SK-N-SH (cell line): ENCODE measurements at regions not wholly inside any gene's neighbourhood (a gene's known extent, or its start where the extent isn't known, plus 50 kb on each side); places are given as distances from the start of the nearest gene placed in this dataset.
A peak's percentile ranks its signal among the peaks of the same experiment; 100 is the strongest.

Source experiments
- CTCF ChIA-PET: fragments of 300-600, 350-600 bp; formaldehyde crosslinking; extraction: SDS; loops from one replicate; lab custom pipeline; 2021; lab: Yijun Ruan, JAX
- POLR2A ChIA-PET: fragments of 350-600 bp; sonication (Branson Sonifier 250); formaldehyde crosslinking; extraction: SDS; loops from one replicate; lab custom pipeline; 2020; ENCODE audit warnings: antibody characterized with exemption, inconsistent platforms; lab: Yijun Ruan, JAX
- DNase-seq: peaks from one replicate; pipeline ENCODE4 v3.0.0; 2012
- H2AFZ ChIP-seq: fragments of 200-600 bp; sonication (generic); 2 replicates; pipeline ENCODE4 v1.8.1; 2016; ENCODE audit warnings: antibody characterized with exemption, mild to moderate bottlenecking, low read depth
- H3F3A ChIP-seq: fragments of 200-600 bp; sonication (generic); replicated peaks from 2 replicates; pipeline ENCODE3; 2016; ENCODE audit warnings: antibody characterized with exemption, mild to moderate bottlenecking; ENCODE audit not compliant: insufficient read depth
- H3K27ac ChIP-seq, 2 experiments: fragments of 200-500 bp in 1 of 2; fragments of 200-600 bp in 1 of 2; sonication (Bioruptor generic) in 1 of 2; sonication (generic), shearing (Covaris generic) in 1 of 2; 2 replicates each; pipeline versions ENCODE4 v1.5.1 to v1.6.1; 2014 to 2016; ENCODE audit warnings: low read depth in 2 of 2, inconsistent platforms in 1 of 2, low read length in 1 of 2, mild to moderate bottlenecking in 1 of 2, mixed read lengths in 1 of 2
- H3K27me3 ChIP-seq: fragments of 200-600 bp; sonication (generic), shearing (Covaris generic); 2 replicates; pipeline ENCODE4 v1.6.1; 2016; ENCODE audit warnings: mixed run types; ENCODE audit not compliant: insufficient read depth
- H3K36me3 ChIP-seq, 2 experiments: fragments of 200-500 bp in 1 of 2; fragments of 200-600 bp in 1 of 2; sonication (Bioruptor generic) in 1 of 2; sonication (generic) in 1 of 2; replicated peaks in 1 of 2; 2 replicates each; pipeline versions ENCODE3 to v1.5.1; 2014 to 2016; ENCODE audit warnings: low read length in 1 of 2, mild to moderate bottlenecking in 1 of 2; ENCODE audit not compliant: insufficient read depth in 2 of 2, control insufficient read depth in 1 of 2
- H3K4me1 ChIP-seq, 2 experiments: fragments of 200-500 bp in 1 of 2; fragments of 200-600 bp in 1 of 2; sonication (Bioruptor generic) in 1 of 2; sonication (generic), shearing (Covaris generic) in 1 of 2; 2 replicates each; pipeline versions ENCODE4 v1.5.1 to v1.6.1; 2014 to 2016; ENCODE audit warnings: low read depth in 1 of 2, low read length in 1 of 2, mixed run types in 1 of 2; ENCODE audit not compliant: insufficient read depth in 2 of 2, control insufficient read depth in 1 of 2
- H3K4me2 ChIP-seq: fragments of 200-600 bp; sonication (generic), shearing (Covaris generic); 2 replicates; pipeline ENCODE4 v1.6.1; 2017; ENCODE audit warnings: mixed run types
- H3K4me3 ChIP-seq, 2 experiments: fragments of 200-500 bp in 1 of 2; fragments of 200-600 bp in 1 of 2; sonication (Bioruptor generic) in 1 of 2; sonication (generic), shearing (Covaris generic) in 1 of 2; 2 replicates each; pipeline versions ENCODE4 v1.5.1 to v1.8.1; 2014 to 2016; ENCODE audit warnings: low read depth in 2 of 2, inconsistent platforms in 1 of 2, low read length in 1 of 2, mild to moderate bottlenecking in 1 of 2, mixed read lengths in 1 of 2, moderate library complexity in 1 of 2
- H3K79me2 ChIP-seq: fragments of 200-600 bp; sonication (generic); 2 replicates; pipeline ENCODE4 v1.8.1; 2017; ENCODE audit warnings: mild to moderate bottlenecking; ENCODE audit not compliant: insufficient read depth
- H3K9ac ChIP-seq: fragments of 200-600 bp; sonication (generic); 2 replicates; pipeline ENCODE4 v1.6.1; 2017; ENCODE audit warnings: mixed run types
- H3K9me2 ChIP-seq: fragments of 200-600 bp; sonication (generic); 2 replicates; pipeline ENCODE4 v1.6.1; 2017; ENCODE audit warnings: mixed run types
- H3K9me3 ChIP-seq: fragments of 200-600 bp; sonication (generic); 2 replicates; pipeline ENCODE4 v1.6.1; 2017; ENCODE audit warnings: mixed run types, mild to moderate bottlenecking, moderate library complexity
- H4K20me1 ChIP-seq: fragments of 200-600 bp; sonication (generic); 2 replicates; pipeline ENCODE4 v1.6.1; 2017; ENCODE audit warnings: mild to moderate bottlenecking, mixed run types; ENCODE audit not compliant: insufficient read depth
- ELF1 ChIP-seq: IDR thresholded peaks from 2 replicates; pipeline ENCODE4 v1.4.0; 2012
- FOXJ3 ChIP-seq: sonication (generic); formaldehyde crosslinking; IDR thresholded peaks from 2 replicates; pipeline ENCODE4 v1.5.1; 2020; ENCODE audit warnings: mild to moderate bottlenecking, missing genetic modification reagents
- FOXM1 ChIP-seq: IDR thresholded peaks from 2 replicates; pipeline ENCODE4 v1.4.0; 2012; ENCODE audit warnings: low read depth, mild to moderate bottlenecking
- MEF2A ChIP-seq: IDR thresholded peaks from 2 replicates; pipeline ENCODE4 v1.4.0; 2012; ENCODE audit warnings: low read depth, borderline replicate concordance
- RAD21 ChIP-seq: IDR thresholded peaks from 2 replicates; pipeline ENCODE4 v1.6.1; 2012; ENCODE audit warnings: mild to moderate bottlenecking, low read length
- RXRA ChIP-seq: IDR thresholded peaks from 2 replicates; pipeline ENCODE4 v1.4.0; 2012; ENCODE audit warnings: low read depth, mild to moderate bottlenecking, borderline replicate concordance
- TEAD4 ChIP-seq: IDR thresholded peaks from 2 replicates; pipeline ENCODE4 v1.4.0; 2012; ENCODE audit warnings: mild to moderate bottlenecking, borderline replicate concordance; ENCODE audit not compliant: insufficient read depth
- WGBS: methylation state at CpG from one replicate; pipeline ENCODE4 v1.1.6; 2017; ENCODE audit warnings: low lambda C conversion rate; 5-methylcytosine and 5-hydroxymethylcytosine counted together
- TF ChIP-seq, protein P1 (sequence below): fragments of 200-600 bp; sonication (generic); IDR thresholded peaks from 2 replicates; pipeline ENCODE4 v1.6.1; 2017; ENCODE audit warnings: antibody characterized with exemption, mild to moderate bottlenecking, moderate library complexity
- TF ChIP-seq, protein P2 (sequence below): fragments of 150-350 bp; IDR thresholded peaks from 2 replicates; pipeline ENCODE4 v1.6.1; 2016; ENCODE audit warnings: mild to moderate bottlenecking, low read depth, low read length

GRCh38 chr20:39676857-39677391 lies 714.8 kb downstream of the DHX35 start:
- Histone ChIP-seq H3K9ac (no peak overlapping the region), H3K4me1 (no peaks in the 10 kb centered on the region; a peak in 1 of 4 replicates), H3K27ac (no peak overlapping the region), H3K4me3 (no peak overlapping the region; a peak in 1 of 4 replicates), H3K4me2 (no peak overlapping the region), H3K9me3 (no peaks in the 10 kb centered on the region), H3K9me2 (no peaks in the 10 kb centered on the region), H3K79me2 (no peaks in the 10 kb centered on the region), H3K27me3 (no peaks in the 10 kb centered on the region), H4K20me1 (no peaks in the 10 kb centered on the region), H2AFZ (no peak overlapping the region), H3F3A (no peaks in the 10 kb centered on the region), H3K36me3 (no peaks in the 10 kb centered on the region)
- CTCF ChIA-PET = no interaction called here
- 23% methylated on average over 5 of the region's 5 CpGs for WGBS
- POLR2A ChIA-PET = no interaction called here
- no peak for TF ChIP-seq MEF2A
- TF ChIP-seq, protein P1, sequence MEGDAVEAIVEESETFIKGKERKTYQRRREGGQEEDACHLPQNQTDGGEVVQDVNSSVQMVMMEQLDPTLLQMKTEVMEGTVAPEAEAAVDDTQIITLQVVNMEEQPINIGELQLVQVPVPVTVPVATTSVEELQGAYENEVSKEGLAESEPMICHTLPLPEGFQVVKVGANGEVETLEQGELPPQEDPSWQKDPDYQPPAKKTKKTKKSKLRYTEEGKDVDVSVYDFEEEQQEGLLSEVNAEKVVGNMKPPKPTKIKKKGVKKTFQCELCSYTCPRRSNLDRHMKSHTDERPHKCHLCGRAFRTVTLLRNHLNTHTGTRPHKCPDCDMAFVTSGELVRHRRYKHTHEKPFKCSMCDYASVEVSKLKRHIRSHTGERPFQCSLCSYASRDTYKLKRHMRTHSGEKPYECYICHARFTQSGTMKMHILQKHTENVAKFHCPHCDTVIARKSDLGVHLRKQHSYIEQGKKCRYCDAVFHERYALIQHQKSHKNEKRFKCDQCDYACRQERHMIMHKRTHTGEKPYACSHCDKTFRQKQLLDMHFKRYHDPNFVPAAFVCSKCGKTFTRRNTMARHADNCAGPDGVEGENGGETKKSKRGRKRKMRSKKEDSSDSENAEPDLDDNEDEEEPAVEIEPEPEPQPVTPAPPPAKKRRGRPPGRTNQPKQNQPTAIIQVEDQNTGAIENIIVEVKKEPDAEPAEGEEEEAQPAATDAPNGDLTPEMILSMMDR = peak; percentile 43; the same call in 1 of the 2 replicates
- TF ChIP-seq RAD21 = 0 out of 2 replicates have a peak, but pooled peaks have one; percentile 5
- no peak for DNase-seq

DNA sequence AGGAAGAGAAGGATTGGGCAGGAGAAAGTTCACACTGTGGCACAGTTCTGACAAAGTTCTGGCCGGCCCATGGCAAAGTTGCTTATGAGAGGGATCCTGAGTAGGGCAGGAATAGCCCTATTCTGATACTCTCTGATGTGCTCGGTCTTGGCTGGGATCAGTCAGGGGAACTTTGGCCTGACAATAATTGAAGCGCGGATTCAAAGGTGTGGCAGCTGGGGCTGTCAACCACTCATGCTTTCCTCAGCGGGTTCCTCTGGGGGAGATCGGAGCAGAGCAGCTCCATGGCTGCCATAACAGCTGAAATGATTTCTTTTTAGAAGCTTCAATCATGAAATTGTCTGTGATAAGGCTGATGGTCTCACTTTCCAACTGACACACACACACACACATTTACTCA lies 714.1 kb downstream of the DHX35 start:
- CTCF ChIA-PET = no interaction called here

DNA sequence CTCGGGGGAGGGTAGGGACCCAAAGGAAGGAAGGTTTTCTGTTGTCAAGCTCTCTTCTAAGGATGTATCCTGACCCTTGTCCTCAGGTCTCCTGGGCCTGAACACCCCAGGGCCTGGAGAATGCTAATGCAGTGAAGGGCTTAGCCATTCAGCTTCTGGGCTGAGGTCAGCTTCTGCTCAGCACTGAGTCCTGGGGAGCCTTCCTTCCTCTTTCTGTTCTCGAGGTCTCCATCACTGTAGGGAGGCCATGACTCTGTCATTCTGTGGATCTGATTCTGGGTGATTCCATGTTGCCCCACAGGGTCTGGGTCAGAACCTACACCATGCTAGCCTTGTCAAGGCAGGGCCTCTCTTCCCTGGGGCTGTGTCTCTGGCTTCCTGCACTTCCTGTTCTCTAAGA lies 712.7 kb downstream of the DHX35 start:
- H3K27me3 ChIP-seq = no peaks in the 10 kb centered on the region
- no peak overlapping the region for H3K27ac ChIP-seq
- H3K4me1 ChIP-seq = no peaks in the 10 kb centered on the region; a peak in 1 of 4 replicates
- TF ChIP-seq, protein P2, sequence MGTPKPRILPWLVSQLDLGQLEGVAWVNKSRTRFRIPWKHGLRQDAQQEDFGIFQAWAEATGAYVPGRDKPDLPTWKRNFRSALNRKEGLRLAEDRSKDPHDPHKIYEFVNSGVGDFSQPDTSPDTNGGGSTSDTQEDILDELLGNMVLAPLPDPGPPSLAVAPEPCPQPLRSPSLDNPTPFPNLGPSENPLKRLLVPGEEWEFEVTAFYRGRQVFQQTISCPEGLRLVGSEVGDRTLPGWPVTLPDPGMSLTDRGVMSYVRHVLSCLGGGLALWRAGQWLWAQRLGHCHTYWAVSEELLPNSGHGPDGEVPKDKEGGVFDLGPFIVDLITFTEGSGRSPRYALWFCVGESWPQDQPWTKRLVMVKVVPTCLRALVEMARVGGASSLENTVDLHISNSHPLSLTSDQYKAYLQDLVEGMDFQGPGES = no peak
- TF ChIP-seq ELF1 = no peak
- no peak for TF ChIP-seq MEF2A
- TF ChIP-seq FOXJ3 = no peak
- TF ChIP-seq RXRA = no peak
- no peaks in the 10 kb centered on the region for H3K9me3 ChIP-seq
- H3K4me3 ChIP-seq = no peak overlapping the region
- WGBS = 8% methylated on average over 2 of the region's 2 CpGs
- DNase-seq = no peak
- ChIA-PET CTCF (interaction anchor here (1.2 kb wide), 1 partner anchor 406 kb away, joined by 4 read pairs; no protein-coding TSS in a partner anchor), POLR2A (no interaction called here)
- H3K9me2 ChIP-seq = no peaks in the 10 kb centered on the region
- H3K4me2 ChIP-seq = no peak overlapping the region
- H3K79me2 ChIP-seq = no peaks in the 10 kb centered on the region
- H3F3A ChIP-seq = no peaks in the 10 kb centered on the region
- H2AFZ ChIP-seq = no peak overlapping the region
- H4K20me1 ChIP-seq = no peaks in the 10 kb centered on the region
- H3K36me3 ChIP-seq = no peaks in the 10 kb centered on the region
- H3K9ac ChIP-seq = no peak overlapping the region

More for the DNA sequence above, 714.1 kb downstream of the DHX35 start:
- Histone ChIP-seq H2AFZ (no peak overlapping the region), H3K4me3 (no peak overlapping the region), H3K4me2 (no peak overlapping the region), H3K27me3 (no peaks in the 10 kb centered on the region), H4K20me1 (no peaks in the 10 kb centered on the region), H3K36me3 (no peaks in the 10 kb centered on the region), H3K9me2 (no peaks in the 10 kb centered on the region), H3K9ac (no peak overlapping the region), H3K27ac (no peak overlapping the region), H3K4me1 (no peaks in the 10 kb centered on the region; a peak in 1 of 4 replicates), H3K9me3 (no peaks in the 10 kb centered on the region), H3K79me2 (no peaks in the 10 kb centered on the region), H3F3A (no peaks in the 10 kb centered on the region)
- POLR2A ChIA-PET = no interaction called here
- no peak for DNase-seq
- WGBS = 24% methylated on average over 4 of the region's 6 CpGs
- TF ChIP-seq FOXM1 = no peak
- no peak for TF ChIP-seq TEAD4
